ENCODE measurements at regions not wholly inside any gene's neighbourhood (a gene's known extent, or its start where the extent isn't known, plus 50 kb on each side); places are given as distances from the start of the nearest gene placed in this dataset.

DNA sequence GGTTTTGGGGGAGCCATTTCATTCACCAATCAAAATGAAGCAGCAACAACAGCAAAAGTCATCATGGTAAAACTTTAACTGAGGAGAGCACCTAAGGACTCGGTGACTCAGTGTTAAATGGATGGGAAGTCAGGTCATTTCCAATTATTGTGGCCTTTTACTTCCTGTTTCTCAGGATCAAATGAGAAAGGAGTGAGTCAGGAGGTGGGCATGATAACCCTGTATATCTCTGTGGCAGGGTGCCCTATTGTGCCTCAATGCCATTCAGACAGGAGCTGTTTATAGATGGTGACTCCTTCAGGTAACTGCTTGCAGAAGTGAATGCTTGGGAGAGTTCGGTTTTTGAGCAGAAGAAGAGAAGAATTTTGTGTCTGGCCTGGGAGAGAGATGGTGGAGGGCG is 135.5 kb upstream of the CPM start:
- Histone ChIP-seq H3K9ac (ENCODE audit: low read depth, low read length, poor library complexity) (no peak overlapping the region), H2BK12ac (ENCODE audit: low read length) (no peak overlapping the region), H4K8ac (ENCODE audit: low read depth, low read length) (no peak overlapping the region), H3K27ac (replicated peaks; ENCODE audit: low read length) (no peak overlapping the region), H4K91ac (ENCODE audit: low read depth, low read length, poor library complexity) (no peak overlapping the region), H2AK5ac (ENCODE audit: low read depth, low read length) (no peak overlapping the region), H3K79me1 (ENCODE audit: low read depth, low read length) (no peaks in the 10 kb centered on the region), H3K14ac (ENCODE audit: low read length) (no peak overlapping the region), H2BK120ac (ENCODE audit: low read depth, low read length) (no peak overlapping the region), H2AFZ (ENCODE audit: low read length) (no peak overlapping the region), H3K18ac (ENCODE audit: low read length) (no peak overlapping the region), H3K4me1 (ENCODE audit: control insufficient read depth in 2 of 2, insufficient read depth in 1 of 2, low read depth in 1 of 2, low read length in 2 of 2) (peaks cover 3 to 6% of the 10 kb centered on the region in 2 donors), H3K27me3 (ENCODE audit: control insufficient read depth in 3 of 3, insufficient read depth in 3 of 3, low read depth in 1 of 3, low read length in 3 of 3) (no peaks in the 10 kb centered on the region), H3K4me2 (ENCODE audit: insufficient read depth, low read length, poor library complexity, severe bottlenecking) (no peak overlapping the region), H3K9me3 (replicated peaks in 1 of 2; ENCODE audit: control insufficient read depth in 2 of 2, insufficient read depth in 1 of 2, low read depth in 1 of 2, low read length in 2 of 2) (no peaks in the 10 kb centered on the region), H3K4me3 (ENCODE audit: low read length in 2 of 2) (no peak overlapping the region), H3K23ac (ENCODE audit: low read depth, low read length, poor library complexity) (no peak overlapping the region), H3K4ac (ENCODE audit: low read length) (no peak overlapping the region), H3K36me3 (replicated peaks in 1 of 2; ENCODE audit: control insufficient read depth in 2 of 2, insufficient read depth in 2 of 2, low read length in 2 of 2) (no peaks in the 10 kb centered on the region), H2BK15ac (ENCODE audit: low read length) (no peak overlapping the region), H2BK5ac (ENCODE audit: low read length) (no peak overlapping the region)
- WGBS, 2 donors (ENCODE audit: extremely low coverage in 2 of 2, insufficient read length in 2 of 2, insufficient replicate concordance in 1 of 2) = no CpG with 5 or more reads among the region's 3 CpGs
- no peak for DNase-seq (ENCODE audit: low spot score)

DNA sequence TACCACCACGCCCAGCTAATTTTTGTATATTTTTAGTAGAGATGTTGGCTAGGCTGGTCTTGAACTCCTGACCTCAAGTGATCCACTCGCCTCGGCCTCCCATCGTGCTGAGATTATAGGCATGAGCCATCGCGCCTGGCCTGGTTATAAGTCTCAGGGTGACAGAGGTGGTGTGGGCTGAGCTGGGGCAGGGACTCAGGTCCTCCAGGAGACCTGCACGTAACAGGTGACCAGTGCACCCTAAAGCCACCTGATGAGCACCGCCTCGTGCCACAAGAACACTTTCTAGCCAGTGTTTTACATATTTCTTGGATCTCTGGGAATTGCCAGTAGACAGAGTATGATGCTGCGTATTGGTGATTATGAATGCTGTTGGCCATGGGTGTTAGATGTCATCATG is 136.5 kb upstream of the CPM start:
- Histone ChIP-seq H3K4me2 (ENCODE audit: insufficient read depth, low read length, poor library complexity, severe bottlenecking) (no peak overlapping the region), H3K27ac (replicated peaks; ENCODE audit: low read length) (no peak overlapping the region), H2AK5ac (ENCODE audit: low read depth, low read length) (no peak overlapping the region), H2BK5ac (ENCODE audit: low read length) (no peak overlapping the region), H3K4me3 (ENCODE audit: low read length in 2 of 2) (no peak overlapping the region), H4K8ac (ENCODE audit: low read depth, low read length) (no peak overlapping the region), H4K91ac (ENCODE audit: low read depth, low read length, poor library complexity) (no peak overlapping the region), H3K27me3 (ENCODE audit: control insufficient read depth in 3 of 3, insufficient read depth in 3 of 3, low read depth in 1 of 3, low read length in 3 of 3) (no peaks in the 10 kb centered on the region), H2BK120ac (ENCODE audit: low read depth, low read length) (no peak overlapping the region), H3K4ac (ENCODE audit: low read length) (no peak overlapping the region), H3K9ac (ENCODE audit: low read depth, low read length, poor library complexity) (no peak overlapping the region), H3K23ac (ENCODE audit: low read depth, low read length, poor library complexity) (no peak overlapping the region), H3K4me1 (ENCODE audit: control insufficient read depth in 2 of 2, insufficient read depth in 1 of 2, low read depth in 1 of 2, low read length in 2 of 2) (peaks cover 3 to 6% of the 10 kb centered on the region in 2 donors), H2BK15ac (ENCODE audit: low read length) (no peak overlapping the region), H3K9me3 (replicated peaks in 1 of 2; ENCODE audit: control insufficient read depth in 2 of 2, insufficient read depth in 1 of 2, low read depth in 1 of 2, low read length in 2 of 2) (no peaks in the 10 kb centered on the region), H2BK12ac (ENCODE audit: low read length) (no peak overlapping the region), H2AFZ (ENCODE audit: low read length) (no peak overlapping the region), H3K79me1 (ENCODE audit: low read depth, low read length) (no peaks in the 10 kb centered on the region), H3K36me3 (replicated peaks in 1 of 2; ENCODE audit: control insufficient read depth in 2 of 2, insufficient read depth in 2 of 2, low read length in 2 of 2) (no peaks in the 10 kb centered on the region), H3K14ac (ENCODE audit: low read length) (no peak overlapping the region), H3K18ac (ENCODE audit: low read length) (no peak overlapping the region)
- DNase-seq (ENCODE audit: low spot score) = no peak
- no CpG with 5 or more reads among the region's 10 CpGs for WGBS, 2 donors (ENCODE audit: extremely low coverage in 2 of 2, insufficient read length in 2 of 2, insufficient replicate concordance in 1 of 2)

DNA sequence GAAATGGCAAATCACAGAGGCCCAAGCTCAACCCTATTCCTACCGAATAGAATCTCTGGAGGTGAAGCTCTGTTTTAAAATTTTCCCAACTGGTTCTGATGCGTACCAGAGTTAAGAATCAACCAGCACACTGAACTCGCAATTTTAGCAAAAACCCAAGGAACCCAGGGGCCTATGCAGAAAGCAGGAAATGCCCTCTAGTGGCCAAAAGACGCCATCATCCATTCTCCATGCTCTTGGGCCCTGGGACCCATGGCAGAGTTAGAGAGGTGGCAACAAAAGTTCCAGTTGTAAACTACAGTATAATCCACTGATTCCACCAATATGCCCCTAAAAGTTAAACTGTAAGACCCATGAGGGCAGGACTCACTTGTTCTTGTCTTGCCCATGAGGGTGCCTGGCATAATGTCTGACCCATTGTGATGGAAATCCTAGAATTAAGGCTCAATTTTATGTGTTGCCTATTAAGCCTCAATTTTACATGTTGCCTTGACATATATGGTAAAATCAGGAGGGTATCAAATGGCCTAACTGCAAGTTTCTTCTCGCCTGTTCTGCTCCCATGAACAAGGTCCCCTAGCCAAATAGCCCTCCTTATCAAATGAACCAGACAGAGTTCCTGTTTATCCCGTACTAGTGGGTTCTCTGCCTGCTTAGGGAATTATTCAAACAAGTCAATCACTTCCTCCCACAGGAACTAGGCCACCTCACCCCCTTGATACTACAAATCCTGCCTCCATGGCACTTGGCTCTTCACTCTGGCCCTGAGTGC is 137.5 kb upstream of the CPM start:
- Histone ChIP-seq H3K27me3 (ENCODE audit: control insufficient read depth in 3 of 3, insufficient read depth in 3 of 3, low read depth in 1 of 3, low read length in 3 of 3) (no peaks in the 10 kb centered on the region), H3K18ac (ENCODE audit: low read length) (no peak overlapping the region), H3K79me1 (ENCODE audit: low read depth, low read length) (no peaks in the 10 kb centered on the region), H3K9me3 (replicated peaks in 1 of 2; ENCODE audit: control insufficient read depth in 2 of 2, insufficient read depth in 1 of 2, low read depth in 1 of 2, low read length in 2 of 2) (no peaks in the 10 kb centered on the region), H3K4me1 (ENCODE audit: control insufficient read depth in 2 of 2, insufficient read depth in 1 of 2, low read depth in 1 of 2, low read length in 2 of 2) (peaks cover 3 to 6% of the 10 kb centered on the region in 2 donors), H2BK5ac (ENCODE audit: low read length) (no peak overlapping the region), H2BK12ac (ENCODE audit: low read length) (no peak overlapping the region), H3K4me3 (ENCODE audit: low read length in 2 of 2) (no peak overlapping the region), H3K9ac (ENCODE audit: low read depth, low read length, poor library complexity) (no peak overlapping the region), H2BK120ac (ENCODE audit: low read depth, low read length) (no peak overlapping the region), H4K8ac (ENCODE audit: low read depth, low read length) (no peak overlapping the region), H3K14ac (ENCODE audit: low read length) (no peak overlapping the region), H2AK5ac (ENCODE audit: low read depth, low read length) (no peak overlapping the region), H4K91ac (ENCODE audit: low read depth, low read length, poor library complexity) (no peak overlapping the region), H2BK15ac (ENCODE audit: low read length) (no peak overlapping the region), H3K4ac (ENCODE audit: low read length) (no peak overlapping the region), H3K23ac (ENCODE audit: low read depth, low read length, poor library complexity) (no peak overlapping the region), H2AFZ (ENCODE audit: low read length) (no peak overlapping the region), H3K4me2 (ENCODE audit: insufficient read depth, low read length, poor library complexity, severe bottlenecking) (no peak overlapping the region), H3K36me3 (replicated peaks in 1 of 2; ENCODE audit: control insufficient read depth in 2 of 2, insufficient read depth in 2 of 2, low read length in 2 of 2) (no peaks in the 10 kb centered on the region), H3K27ac (replicated peaks; ENCODE audit: low read length) (no peak overlapping the region)
- peak; percentile 56 for DNase-seq (ENCODE audit: low spot score)
- WGBS, 2 donors (ENCODE audit: extremely low coverage in 2 of 2, insufficient read length in 2 of 2, insufficient replicate concordance in 1 of 2) = no CpG with 5 or more reads among the region's 6 CpGs

DNA sequence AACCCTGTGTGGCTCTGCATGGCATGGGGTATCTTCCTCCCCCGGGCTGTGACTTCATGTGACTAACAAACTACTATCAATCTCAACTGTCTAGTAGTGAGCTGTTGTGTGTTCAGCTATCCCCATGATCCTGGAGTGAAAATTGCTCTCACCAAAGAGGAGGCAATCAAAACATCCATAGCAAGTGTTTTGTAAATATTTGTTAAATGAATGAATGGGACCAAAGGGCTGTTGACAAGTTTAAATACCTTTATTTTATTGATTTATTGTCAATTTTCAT is 138.1 kb upstream of the CPM start:
- Histone ChIP-seq H4K91ac (ENCODE audit: low read depth, low read length, poor library complexity) (no peak overlapping the region), H3K23ac (ENCODE audit: low read depth, low read length, poor library complexity) (no peak overlapping the region), H3K4ac (ENCODE audit: low read length) (no peak overlapping the region), H2BK15ac (ENCODE audit: low read length) (no peak overlapping the region), H3K36me3 (replicated peaks in 1 of 2; ENCODE audit: control insufficient read depth in 2 of 2, insufficient read depth in 2 of 2, low read length in 2 of 2) (no peaks in the 10 kb centered on the region), H3K14ac (ENCODE audit: low read length) (no peak overlapping the region), H3K27ac (replicated peaks; ENCODE audit: low read length) (no peak overlapping the region), H2AFZ (ENCODE audit: low read length) (no peak overlapping the region), H3K4me2 (ENCODE audit: insufficient read depth, low read length, poor library complexity, severe bottlenecking) (no peak overlapping the region), H3K9ac (ENCODE audit: low read depth, low read length, poor library complexity) (no peak overlapping the region), H2BK5ac (ENCODE audit: low read length) (no peak overlapping the region), H3K27me3 (ENCODE audit: control insufficient read depth in 3 of 3, insufficient read depth in 3 of 3, low read depth in 1 of 3, low read length in 3 of 3) (no peaks in the 10 kb centered on the region), H3K4me3 (ENCODE audit: low read length in 2 of 2) (no peak overlapping the region), H2BK12ac (ENCODE audit: low read length) (no peak overlapping the region), H3K4me1 (ENCODE audit: control insufficient read depth in 2 of 2, insufficient read depth in 1 of 2, low read depth in 1 of 2, low read length in 2 of 2) (peaks cover 3 to 6% of the 10 kb centered on the region in 2 donors), H3K18ac (ENCODE audit: low read length) (no peak overlapping the region), H3K9me3 (replicated peaks in 1 of 2; ENCODE audit: control insufficient read depth in 2 of 2, insufficient read depth in 1 of 2, low read depth in 1 of 2, low read length in 2 of 2) (no peaks in the 10 kb centered on the region), H4K8ac (ENCODE audit: low read depth, low read length) (no peak overlapping the region), H2AK5ac (ENCODE audit: low read depth, low read length) (no peak overlapping the region), H3K79me1 (ENCODE audit: low read depth, low read length) (no peaks in the 10 kb centered on the region), H2BK120ac (ENCODE audit: low read depth, low read length) (no peak overlapping the region)
- WGBS, 2 donors (ENCODE audit: extremely low coverage in 2 of 2, insufficient read length in 2 of 2, insufficient replicate concordance in 1 of 2) = no CpG with 5 or more reads among the region's 1 CpG
- no peak for DNase-seq (ENCODE audit: low spot score)
